CD4-positive, alpha-beta T cell (primary cell): ENCODE measurements at regions not wholly inside any gene's neighbourhood (a gene's known extent, or its start where the extent isn't known, plus 50 kb on each side); places are given as distances from the start of the nearest gene placed in this dataset.

Experiments
- ATAC-seq: fragments of 200-7000 bp; cut with Tn5 transposase; one replicate; pipeline ENCODE4 v1.10.0; 2022; ENCODE audit warnings: mild to moderate bottlenecking; ENCODE audit not compliant: poor library complexity
- CTCF ChIA-PET: fragments of 350-600 bp; sonication (Branson Sonifier 250); formaldehyde crosslinking; loops from one replicate; lab custom pipeline; 2021; ENCODE audit warnings: antibody characterized with exemption, inconsistent platforms; lab: Charles Lee
- POLR2A ChIA-PET: fragments of 350-600 bp; sonication (Branson Sonifier 250); formaldehyde crosslinking; loops from one replicate; lab custom pipeline; 2021; ENCODE audit warnings: antibody characterized with exemption, inconsistent platforms; lab: Charles Lee
- DNase-seq, 14 experiments: peaks; one replicate each; pipeline ENCODE4 v3.0.0-alpha.2; 2013 to 2020; ENCODE audit warnings: mixed read lengths in 2 of 14
- H3K27ac ChIP-seq, 2 donors: one replicate each; pipeline versions ENCODE4 v1.5.1 to v1.7.0; 2013; ENCODE audit warnings: low read length in 2 of 2, low read depth in 1 of 2, mild to moderate bottlenecking in 1 of 2
- H3K27me3 ChIP-seq, 2 experiments: 1 replicate in 1 of 2; 2 replicates in 1 of 2; pipeline versions ENCODE4 v1.6.1 to v1.7.0; 2013; ENCODE audit warnings: low read length in 2 of 2, control low read depth in 1 of 2, mild to moderate bottlenecking in 1 of 2, moderate library complexity in 1 of 2; ENCODE audit not compliant: insufficient read depth in 2 of 2, control insufficient read depth in 1 of 2
- H3K36me3 ChIP-seq: one replicate; pipeline ENCODE4 v1.6.1; 2013; ENCODE audit warnings: low read length, control low read depth; ENCODE audit not compliant: insufficient read depth
- H3K4me1 ChIP-seq: one replicate; pipeline ENCODE4 v1.6.1; 2013; ENCODE audit warnings: low read length, control low read depth; ENCODE audit not compliant: insufficient read depth
- H3K4me3 ChIP-seq: one replicate; pipeline ENCODE4 v1.5.1; 2013; ENCODE audit warnings: mild to moderate bottlenecking, low read length, moderate library complexity
- H3K9me3 ChIP-seq, 2 experiments: 1 replicate in 1 of 2; 2 replicates in 1 of 2; pipeline versions ENCODE4 v1.6.1 to v1.7.0; 2013; ENCODE audit warnings: low read length in 2 of 2, mild to moderate bottlenecking in 2 of 2, control low read depth in 1 of 2, moderate library complexity in 1 of 2; ENCODE audit not compliant: control insufficient read depth in 1 of 2, insufficient read depth in 1 of 2
- H3K27ac Mint-ChIP-seq: one replicate; pipeline ENCODE4 v1.8.0; 2020; ENCODE audit warnings: mixed read lengths
- H3K27me3 Mint-ChIP-seq: one replicate; pipeline ENCODE4 v1.8.0; 2021; ENCODE audit warnings: mixed read lengths
- H3K36me3 Mint-ChIP-seq: one replicate; pipeline ENCODE4 v1.8.0; 2021; ENCODE audit warnings: low read depth, mixed read lengths
- H3K4me1 Mint-ChIP-seq: one replicate; pipeline ENCODE4 v1.8.0; 2021; ENCODE audit warnings: low read depth, mixed read lengths
- H3K4me3 Mint-ChIP-seq: one replicate; pipeline ENCODE4 v1.8.0; 2020; ENCODE audit warnings: mild to moderate bottlenecking, mixed read lengths
- H3K9me3 Mint-ChIP-seq: one replicate; pipeline ENCODE4 v1.8.0; 2020; ENCODE audit warnings: mixed read lengths
- CTCF ChIP-seq: fragments of 200-600 bp; IDR thresholded peaks from one replicate; pipeline ENCODE4 v1.8.0; 2022; ENCODE audit warnings: antibody characterized with exemption, mild to moderate bottlenecking
- intact Hi-C, 2 experiments: fragments of 100-400 bp; cut with DNase I in 1 of 2; cut with micrococcal nuclease in 1 of 2; formaldehyde crosslinking; loops; one replicate each; pipeline versions ENCODE4 v1.15.1 to v1.9.0; 2023 to 2025; cut with DNase I, micrococcal nuclease

DNA sequence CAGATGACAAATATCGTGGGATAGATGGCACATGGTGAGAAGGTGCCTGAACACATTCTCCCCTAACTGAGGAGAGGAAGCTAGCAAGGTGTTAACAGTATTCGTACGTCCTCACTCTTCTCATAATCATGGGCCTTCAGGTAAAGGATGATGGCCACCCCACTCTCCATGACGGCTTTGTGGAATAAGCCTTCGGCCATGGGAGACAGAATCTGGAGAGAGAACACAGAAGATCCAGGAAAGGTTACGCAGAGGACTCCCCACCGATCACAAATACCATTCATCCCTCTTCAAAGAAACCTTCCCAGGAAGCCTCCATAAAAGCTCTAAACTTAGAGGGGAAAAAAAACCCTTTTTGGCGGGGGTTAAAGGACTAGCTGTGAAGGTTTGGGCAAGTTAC, 189.9 kb downstream of the BCR start:
- H3K27me3 ChIP-seq, result peaks cover 0 to 8% of the 10 kb centered on the region in 2 experiments
- H3K27ac ChIP-seq, result no peak overlapping the region
- DNase-seq (no peak), ATAC-seq (no peak)
- Mint-ChIP-seq H3K4me3 (no peak overlapping the region), H3K4me1 (no peaks in the 10 kb centered on the region), H3K9me3 (no peaks in the 10 kb centered on the region), H3K27me3 (peaks cover 40% of the 10 kb centered on the region), H3K27ac (no peak overlapping the region), H3K36me3 (no peaks in the 10 kb centered on the region)
- POLR2A ChIA-PET, result interaction anchor here (0.6 kb wide), 1 partner anchor 222 kb away, joined by 3 read pairs; no protein-coding TSS in a partner anchor
- intact Hi-C loops, result no loop called here
- H3K9me3 ChIP-seq, result no peaks in the 10 kb centered on the region
- TF ChIP-seq CTCF, result no peak
- no peaks in the 10 kb centered on the region for H3K4me1 ChIP-seq
- CTCF ChIA-PET, result interaction anchor here (1.5 kb wide), 1 partner anchor 16 kb away, joined by 4 read pairs; no protein-coding TSS in a partner anchor
- no peak overlapping the region for H3K4me3 ChIP-seq
- H3K36me3 ChIP-seq, result no peaks in the 10 kb centered on the region

DNA sequence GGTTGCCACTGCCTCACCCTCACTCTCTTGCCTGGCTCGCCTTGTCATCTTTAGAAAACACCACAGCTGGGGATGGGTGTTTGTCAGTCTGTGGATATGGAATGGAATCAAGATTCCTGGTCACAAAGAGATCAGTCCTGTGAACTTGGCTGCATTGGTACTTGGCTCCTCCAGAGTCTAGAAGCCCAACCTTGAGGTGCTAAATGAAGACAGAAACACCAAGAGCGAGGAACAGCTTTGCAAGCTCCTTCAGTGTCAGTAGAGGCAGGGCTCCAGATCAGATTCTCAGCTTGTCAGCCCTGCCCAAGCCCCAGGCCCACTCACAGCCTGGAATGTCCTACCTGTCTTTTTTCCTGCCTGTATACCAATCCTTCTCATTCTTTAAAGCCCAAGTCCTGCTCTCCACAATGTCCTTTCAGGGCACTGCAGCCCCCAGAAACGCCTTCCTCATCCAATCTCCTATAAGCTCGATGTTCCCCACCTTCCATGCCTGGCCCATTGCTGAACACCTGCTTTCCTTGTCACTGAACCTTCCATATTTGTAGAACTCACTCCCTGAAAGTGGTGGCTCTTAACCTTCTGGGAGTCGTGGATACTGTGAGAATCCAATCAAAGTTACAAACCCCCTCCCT, 188.9 kb downstream of the BCR start:
- peaks cover 40% of the 10 kb centered on the region for H3K27me3 Mint-ChIP-seq
- no peak for TF ChIP-seq CTCF
- Histone ChIP-seq H3K27me3 (peaks cover 0 to 8% of the 10 kb centered on the region in 2 experiments), H3K27ac (no peak overlapping the region), H3K36me3 (no peaks in the 10 kb centered on the region), H3K4me3 (no peak overlapping the region), H3K4me1 (no peaks in the 10 kb centered on the region), H3K9me3 (no peaks in the 10 kb centered on the region)
- H3K4me1 Mint-ChIP-seq, result no peaks in the 10 kb centered on the region
- ATAC-seq (no peak), DNase-seq (no peak)
- no peaks in the 10 kb centered on the region for H3K36me3 Mint-ChIP-seq
- CTCF ChIA-PET, result interaction anchor here (1.1 to 1.5 kb wide), 2 partner anchors 17 kb away, joined by 3 to 4 read pairs; no protein-coding TSS in a partner anchor
- H3K4me3 Mint-ChIP-seq, result no peak overlapping the region
- H3K9me3 Mint-ChIP-seq, result no peaks in the 10 kb centered on the region
- intact Hi-C loops, result no loop called here
- POLR2A ChIA-PET, result no interaction called here
- no peak overlapping the region for H3K27ac Mint-ChIP-seq
